ENCODE measurements at regions not wholly inside any gene's neighbourhood (a gene's known extent, or its start where the extent isn't known, plus 50 kb on each side); places are given as distances from the start of the nearest gene placed in this dataset.

DNA sequence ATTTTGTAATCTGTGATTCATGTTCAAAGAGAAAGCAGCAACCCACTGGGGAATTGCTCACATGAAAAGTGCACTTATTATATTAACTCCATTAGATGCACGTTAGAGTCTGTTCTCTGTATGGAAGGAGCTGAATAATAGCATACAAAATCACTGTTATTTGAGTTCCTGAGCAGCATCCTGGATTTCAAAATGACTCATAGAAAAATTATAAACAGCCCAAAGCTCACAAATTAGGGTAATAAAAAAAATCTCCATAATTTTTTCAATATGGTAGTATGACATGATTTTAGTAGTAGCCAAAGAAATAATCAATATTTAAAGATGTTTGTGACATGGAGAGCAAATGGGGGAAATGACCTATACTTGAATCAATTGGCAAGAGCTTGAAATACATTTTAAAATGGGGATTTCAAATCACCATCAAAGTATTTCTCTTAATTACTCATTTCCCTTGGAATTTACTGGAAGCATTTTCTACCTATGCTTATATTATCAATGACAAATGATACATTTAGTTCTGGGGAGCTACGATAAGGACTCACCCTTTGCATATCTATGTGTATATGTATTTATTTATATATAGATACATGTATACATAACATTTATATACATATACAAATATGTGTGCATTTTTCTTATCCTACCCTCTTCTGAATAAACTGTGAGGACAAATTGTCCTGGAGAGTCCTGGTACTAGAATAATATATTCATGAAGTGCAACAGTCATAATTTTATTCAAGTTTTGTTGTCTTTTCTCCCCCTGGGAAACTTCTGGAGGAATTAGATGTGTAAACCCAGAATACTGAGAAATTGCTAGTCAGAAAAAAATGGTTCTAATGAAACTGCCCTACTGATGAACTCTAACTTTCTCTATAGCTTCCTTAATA lies 116.3 kb downstream of the RPL22L1 start:
- TF ChIP-seq, protein P1, sequence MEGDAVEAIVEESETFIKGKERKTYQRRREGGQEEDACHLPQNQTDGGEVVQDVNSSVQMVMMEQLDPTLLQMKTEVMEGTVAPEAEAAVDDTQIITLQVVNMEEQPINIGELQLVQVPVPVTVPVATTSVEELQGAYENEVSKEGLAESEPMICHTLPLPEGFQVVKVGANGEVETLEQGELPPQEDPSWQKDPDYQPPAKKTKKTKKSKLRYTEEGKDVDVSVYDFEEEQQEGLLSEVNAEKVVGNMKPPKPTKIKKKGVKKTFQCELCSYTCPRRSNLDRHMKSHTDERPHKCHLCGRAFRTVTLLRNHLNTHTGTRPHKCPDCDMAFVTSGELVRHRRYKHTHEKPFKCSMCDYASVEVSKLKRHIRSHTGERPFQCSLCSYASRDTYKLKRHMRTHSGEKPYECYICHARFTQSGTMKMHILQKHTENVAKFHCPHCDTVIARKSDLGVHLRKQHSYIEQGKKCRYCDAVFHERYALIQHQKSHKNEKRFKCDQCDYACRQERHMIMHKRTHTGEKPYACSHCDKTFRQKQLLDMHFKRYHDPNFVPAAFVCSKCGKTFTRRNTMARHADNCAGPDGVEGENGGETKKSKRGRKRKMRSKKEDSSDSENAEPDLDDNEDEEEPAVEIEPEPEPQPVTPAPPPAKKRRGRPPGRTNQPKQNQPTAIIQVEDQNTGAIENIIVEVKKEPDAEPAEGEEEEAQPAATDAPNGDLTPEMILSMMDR (IDR thresholded peaks at IDR 0.05; ENCODE audit: control extremely low read depth in 1 of 3, insufficient read depth in 1 of 3, low read depth in 1 of 3, low read length in 3 of 3) = no peak
- TF ChIP-seq CHD2 (IDR thresholded peaks at IDR 0.05; ENCODE audit: low read length) (no peak), EP300 (IDR thresholded peaks at IDR 0.05; ENCODE audit: borderline replicate concordance in 1 of 2, low read depth in 2 of 2, low read length in 2 of 2) (no peak)
